ENCODE measurements at regions not wholly inside any gene's neighbourhood (a gene's known extent, or its start where the extent isn't known, plus 50 kb on each side); places are given as distances from the start of the nearest gene placed in this dataset.

DNA sequence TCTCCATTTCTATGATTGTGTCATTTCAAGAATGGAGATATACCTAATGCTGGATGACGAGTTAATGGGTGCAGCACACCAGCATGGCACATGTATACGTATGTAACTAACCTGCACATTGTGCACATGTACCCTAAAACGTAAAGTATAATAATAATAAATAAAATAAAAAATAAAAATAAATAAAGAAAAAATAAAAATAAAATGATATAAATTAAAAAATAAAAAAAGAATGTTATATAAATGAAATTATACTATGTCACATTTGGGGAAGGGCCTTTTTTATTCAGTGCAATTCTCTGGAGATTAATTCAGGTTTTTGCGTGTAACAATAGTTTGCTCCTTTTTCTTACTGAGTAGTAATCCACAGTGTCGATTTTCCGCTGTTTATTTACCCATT, 763.5 kb upstream of the POU3F3 start:
- TF ChIP-seq, protein P1, sequence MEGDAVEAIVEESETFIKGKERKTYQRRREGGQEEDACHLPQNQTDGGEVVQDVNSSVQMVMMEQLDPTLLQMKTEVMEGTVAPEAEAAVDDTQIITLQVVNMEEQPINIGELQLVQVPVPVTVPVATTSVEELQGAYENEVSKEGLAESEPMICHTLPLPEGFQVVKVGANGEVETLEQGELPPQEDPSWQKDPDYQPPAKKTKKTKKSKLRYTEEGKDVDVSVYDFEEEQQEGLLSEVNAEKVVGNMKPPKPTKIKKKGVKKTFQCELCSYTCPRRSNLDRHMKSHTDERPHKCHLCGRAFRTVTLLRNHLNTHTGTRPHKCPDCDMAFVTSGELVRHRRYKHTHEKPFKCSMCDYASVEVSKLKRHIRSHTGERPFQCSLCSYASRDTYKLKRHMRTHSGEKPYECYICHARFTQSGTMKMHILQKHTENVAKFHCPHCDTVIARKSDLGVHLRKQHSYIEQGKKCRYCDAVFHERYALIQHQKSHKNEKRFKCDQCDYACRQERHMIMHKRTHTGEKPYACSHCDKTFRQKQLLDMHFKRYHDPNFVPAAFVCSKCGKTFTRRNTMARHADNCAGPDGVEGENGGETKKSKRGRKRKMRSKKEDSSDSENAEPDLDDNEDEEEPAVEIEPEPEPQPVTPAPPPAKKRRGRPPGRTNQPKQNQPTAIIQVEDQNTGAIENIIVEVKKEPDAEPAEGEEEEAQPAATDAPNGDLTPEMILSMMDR (IDR thresholded peaks at IDR 0.05) = no peak
- no peak for TF ChIP-seq POLR2A (IDR thresholded peaks at IDR 0.05)
